ENCODE measurements at regions not wholly inside any gene's neighbourhood (a gene's known extent, or its start where the extent isn't known, plus 50 kb on each side); places are given as distances from the start of the nearest gene placed in this dataset.

- Mint-ChIP-seq H3K27me3 (ENCODE audit: low read depth) (no peaks in the 10 kb centered on the region), H3K4me1 (peaks cover 6% of the 10 kb centered on the region), H3K4me3 (no peak overlapping the region), H3K27ac (no peak overlapping the region), H3K36me3 (no peaks in the 10 kb centered on the region), H3K9me3 (no peaks in the 10 kb centered on the region)
- no peak for DNase-seq (ENCODE audit: low spot score in 2 of 2, unreplicated experiment in 2 of 2)
- TF ChIP-seq CTCF (IDR thresholded peaks at IDR 0.05; ENCODE audit: unreplicated experiment), result no peak
These were observed 97.4 kb downstream of the TSPAN8 start for GRCh38 chr12:71060426-71060825.

- no peak for DNase-seq (ENCODE audit: low spot score in 2 of 2, unreplicated experiment in 2 of 2)
- H3K4me3 Mint-ChIP-seq, result no peak overlapping the region
- peaks cover 6% of the 10 kb centered on the region for H3K4me1 Mint-ChIP-seq
- H3K27me3 Mint-ChIP-seq (ENCODE audit: low read depth), result no peaks in the 10 kb centered on the region
- H3K36me3 Mint-ChIP-seq, result no peaks in the 10 kb centered on the region
- H3K9me3 Mint-ChIP-seq, result no peaks in the 10 kb centered on the region
- no peak for TF ChIP-seq CTCF (IDR thresholded peaks at IDR 0.05; ENCODE audit: unreplicated experiment)
- H3K27ac Mint-ChIP-seq, result no peak overlapping the region
These were observed 100.5 kb downstream of the TSPAN8 start for GRCh38 chr12:71057330-71057729.

GRCh38 chr12:71054551-71054950 is 103.2 kb downstream of the TSPAN8 start:
- no peaks in the 10 kb centered on the region for H3K36me3 Mint-ChIP-seq
- H3K4me1 Mint-ChIP-seq, result peaks cover 6% of the 10 kb centered on the region
- no peak overlapping the region for H3K27ac Mint-ChIP-seq
- H3K9me3 Mint-ChIP-seq, result peaks cover 3% of the 10 kb centered on the region
- no peak overlapping the region for H3K4me3 Mint-ChIP-seq
- no peak for DNase-seq (ENCODE audit: low spot score in 2 of 2, unreplicated experiment in 2 of 2)
- TF ChIP-seq CTCF (IDR thresholded peaks at IDR 0.05; ENCODE audit: unreplicated experiment), result no peak
- no peaks in the 10 kb centered on the region for H3K27me3 Mint-ChIP-seq (ENCODE audit: low read depth)

- H3K27me3 Mint-ChIP-seq (ENCODE audit: low read depth), result peaks cover 5% of the 10 kb centered on the region
- H3K4me3 Mint-ChIP-seq, result no peak overlapping the region
- no peak for TF ChIP-seq CTCF (IDR thresholded peaks at IDR 0.05; ENCODE audit: unreplicated experiment)
- peaks cover 6% of the 10 kb centered on the region for H3K4me1 Mint-ChIP-seq
- DNase-seq (ENCODE audit: low spot score in 2 of 2, unreplicated experiment in 2 of 2), result no peak
- H3K9me3 Mint-ChIP-seq, result peaks cover 3% of the 10 kb centered on the region
- H3K27ac Mint-ChIP-seq, result no peak overlapping the region
- no peaks in the 10 kb centered on the region for H3K36me3 Mint-ChIP-seq
These were observed 111.6 kb downstream of the TSPAN8 start for GRCh38 chr12:71046215-71046614.

GRCh38 chr12:71045781-71046180 is 112.0 kb downstream of the TSPAN8 start:
- H3K4me3 Mint-ChIP-seq, result no peak overlapping the region
- peaks cover 3% of the 10 kb centered on the region for H3K9me3 Mint-ChIP-seq
- H3K27ac Mint-ChIP-seq, result no peak overlapping the region

More at GRCh38 chr12:71045781-71046180, 112.0 kb downstream of the TSPAN8 start:
- no peak for TF ChIP-seq CTCF (IDR thresholded peaks at IDR 0.05; ENCODE audit: unreplicated experiment)
- DNase-seq (ENCODE audit: low spot score in 2 of 2, unreplicated experiment in 2 of 2), result no peak
- peaks cover 6% of the 10 kb centered on the region for H3K4me1 Mint-ChIP-seq
- H3K27me3 Mint-ChIP-seq (ENCODE audit: low read depth), result peaks cover 5% of the 10 kb centered on the region
- H3K36me3 Mint-ChIP-seq, result no peaks in the 10 kb centered on the region

All from mesothelial cell of epicardium (in vitro differentiated cells).